ENCODE measurements at regions not wholly inside any gene's neighbourhood (a gene's known extent, or its start where the extent isn't known, plus 50 kb on each side); places are given as distances from the start of the nearest gene placed in this dataset.

GRCh38 chr5:13606051-13606450 is 338.4 kb downstream of the DNAH5 start:
- H3K79me2 ChIP-seq (replicated peaks; ENCODE audit: insufficient read depth): no peaks in the 10 kb centered on the region
- Mint-ChIP-seq H3K27me3 (ENCODE audit: insufficient read depth, low read depth, poor library complexity) (no peaks in the 10 kb centered on the region), H3K27ac (no peak overlapping the region), H3K9me3 (no peaks in the 10 kb centered on the region), H3K4me1 (no peaks in the 10 kb centered on the region), H3K36me3 (ENCODE audit: low read depth) (no peaks in the 10 kb centered on the region), H3K4me3 (no peak overlapping the region)
- no peak for DNase-seq (ENCODE audit: low spot score)
- no peaks in the 10 kb centered on the region for H3K36me3 ChIP-seq (ENCODE audit: insufficient read depth)
- ATAC-seq: no peak
- no peaks in the 10 kb centered on the region for H3F3A ChIP-seq (replicated peaks; ENCODE audit: low read depth)
- no peaks in the 10 kb centered on the region for H3K4me1 ChIP-seq (ENCODE audit: insufficient read depth)
- H4K20me1 ChIP-seq (replicated peaks; ENCODE audit: insufficient read depth): no peaks in the 10 kb centered on the region
- no peak overlapping the region for H3K4me3 ChIP-seq
- peaks cover 6% of the 10 kb centered on the region; the same call in 1 of the 2 replicates for H3K9me2 ChIP-seq (ENCODE audit: insufficient read depth)
- H3K4me2 ChIP-seq: no peak overlapping the region
- H3K27ac ChIP-seq (ENCODE audit: low read depth): no peak overlapping the region
- H2AFZ ChIP-seq: no peak overlapping the region
- no peaks in the 10 kb centered on the region for H3K27me3 ChIP-seq (ENCODE audit: insufficient read depth)
- TF ChIP-seq CREB1 (CRISPR knock-in tag; IDR thresholded peaks at IDR 0.05; ENCODE audit: low read depth): no peak
- TF ChIP-seq ETS1 (IDR thresholded peaks at IDR 0.05): no peak
- TF ChIP-seq ZNF462 (CRISPR knock-in tag; IDR thresholded peaks at IDR 0.05): no peak
- TF ChIP-seq CTCF (conservative IDR thresholded peaks at IDR 0.05; ENCODE audit: low read depth in 2 of 2): no peak
- TF ChIP-seq JUNB (IDR thresholded peaks at IDR 0.05; ENCODE audit: unreplicated experiment): no peak
- TF ChIP-seq ZNF114 (CRISPR knock-in tag; IDR thresholded peaks at IDR 0.05): no peak
- no peak for TF ChIP-seq NANOG (IDR thresholded peaks at IDR 0.05; ENCODE audit: borderline replicate concordance)
- no peak for TF ChIP-seq ZNF331 (CRISPR knock-in tag; IDR thresholded peaks at IDR 0.05; ENCODE audit: low read depth)
- no peak for TF ChIP-seq EZH2 (IDR thresholded peaks at IDR 0.05; ENCODE audit: low read depth, unreplicated experiment)
- TF ChIP-seq STAT1 (IDR thresholded peaks at IDR 0.05; ENCODE audit: unreplicated experiment): no peak
- TF ChIP-seq REST (IDR thresholded peaks at IDR 0.05; ENCODE audit: unreplicated experiment): no peak
- no peak for TF ChIP-seq EZH2phosphoT487 (IDR thresholded peaks at IDR 0.05; ENCODE audit: unreplicated experiment)
- TF ChIP-seq POLR2AphosphoS5 (IDR thresholded peaks at IDR 0.05; ENCODE audit: low read depth): no peak

All from GM23338 (cell line).